NCI-H2196 (cell line): ENCODE measurements at regions not wholly inside any gene's neighbourhood (a gene's known extent, or its start where the extent isn't known, plus 50 kb on each side); places are given as distances from the start of the nearest gene placed in this dataset.

Experiments
- DNase-seq: peaks from one replicate; lab custom pipeline; 2025; ENCODE audit not compliant: unreplicated experiment; lab: John Stamatoyannopoulos, UW

- no peak for DNase-seq
Measured at GRCh38 chr4:138697851-138698250, 317.7 kb upstream of the NOCT start.

GRCh38 chr4:138696771-138697170 is 318.8 kb upstream of the NOCT start:
- DNase-seq, result no peak

GRCh38 chr4:138696058-138696457 is 319.5 kb upstream of the NOCT start:
- no peak for DNase-seq

GRCh38 chr4:138693526-138693925 is 322.1 kb upstream of the NOCT start:
- DNase-seq, result no peak

- no peak for DNase-seq
Measured at GRCh38 chr4:138692411-138692810, 323.2 kb upstream of the NOCT start.

- no peak for DNase-seq
Measured at GRCh38 chr4:138689593-138689992, 326.0 kb upstream of the NOCT start.

GRCh38 chr4:138689187-138689586 is 326.4 kb upstream of the NOCT start:
- no peak for DNase-seq

GRCh38 chr4:138688408-138689085 is 327.0 kb upstream of the NOCT start:
- DNase-seq, result no peak

GRCh38 chr4:138686106-138686835 is 329.3 kb upstream of the NOCT start:
- DNase-seq, result no peak

- no peak for DNase-seq
Measured at GRCh38 chr4:138685316-138685715, 330.3 kb upstream of the NOCT start.

GRCh38 chr4:138680989-138681604 is 334.5 kb upstream of the NOCT start:
- peak; percentile 70 for DNase-seq

- DNase-seq, result no peak
Measured at GRCh38 chr4:138680256-138680655, 335.3 kb upstream of the NOCT start.

- DNase-seq, result no peak
Measured at GRCh38 chr4:138678985-138679746, 336.4 kb upstream of the NOCT start.

GRCh38 chr4:138677748-138678147 is 337.8 kb upstream of the NOCT start:
- no peak for DNase-seq

GRCh38 chr4:138677212-138677611 is 338.4 kb upstream of the NOCT start:
- no peak for DNase-seq

GRCh38 chr4:138675685-138676084 is 339.9 kb upstream of the NOCT start:
- DNase-seq, result no peak

GRCh38 chr4:138674209-138674608 is 341.4 kb upstream of the NOCT start:
- no peak for DNase-seq

- no peak for DNase-seq
Measured at GRCh38 chr4:138673053-138673452, 342.5 kb upstream of the NOCT start.

- DNase-seq, result no peak
Measured at GRCh38 chr4:138672393-138672976, 343.1 kb upstream of the NOCT start.

GRCh38 chr4:138671606-138672084 is 343.9 kb upstream of the NOCT start:
- DNase-seq, result no peak

GRCh38 chr4:138671106-138671505 is 344.5 kb upstream of the NOCT start:
- no peak for DNase-seq
